H9 (cell line): ENCODE measurements at regions not wholly inside any gene's neighbourhood (a gene's known extent, or its start where the extent isn't known, plus 50 kb on each side); places are given as distances from the start of the nearest gene placed in this dataset.

Experiments
- DNase-seq: peaks from one replicate; pipeline ENCODE4 v3.0.0-alpha.2; 2017
- H2AFZ ChIP-seq: one replicate; pipeline ENCODE4 v1.6.1; 2013; ENCODE audit warnings: mild to moderate bottlenecking, low read length, control low read depth, moderate library complexity
- H2AK5ac ChIP-seq: 2 replicates; pipeline ENCODE4 v1.6.1; 2013; ENCODE audit warnings: low read length, control low read depth, mixed read lengths; ENCODE audit not compliant: insufficient read length
- H2BK120ac ChIP-seq: one replicate; pipeline ENCODE4 v1.6.1; 2013; ENCODE audit warnings: low read depth, mild to moderate bottlenecking, low read length, control low read depth, inconsistent platforms; ENCODE audit not compliant: poor library complexity, severe bottlenecking
- H2BK12ac ChIP-seq: 2 replicates; pipeline ENCODE4 v1.6.1; 2013; ENCODE audit warnings: low read length, control low read depth, mixed read lengths, low read depth; ENCODE audit not compliant: insufficient read length
- H2BK15ac ChIP-seq: 2 replicates; pipeline ENCODE4 v1.6.1; 2013; ENCODE audit warnings: low read depth, low read length, control low read depth
- H2BK20ac ChIP-seq: one replicate; pipeline ENCODE4 v1.6.1; 2013; ENCODE audit warnings: low read depth, mild to moderate bottlenecking, low read length, control low read depth, inconsistent platforms; ENCODE audit not compliant: poor library complexity, severe bottlenecking
- H2BK5ac ChIP-seq: 2 replicates; pipeline ENCODE4 v1.6.1; 2013; ENCODE audit warnings: low read length, control low read depth, mixed read lengths; ENCODE audit not compliant: insufficient read length
- H3K14ac ChIP-seq: 2 replicates; pipeline ENCODE4 v1.6.1; 2013; ENCODE audit warnings: low read length, control low read depth; ENCODE audit not compliant: insufficient read depth
- H3K18ac ChIP-seq: 2 replicates; pipeline ENCODE4 v1.6.1; 2013; ENCODE audit warnings: low read depth, mild to moderate bottlenecking, mixed read lengths, low read length, control low read depth; ENCODE audit not compliant: insufficient read length
- H3K23ac ChIP-seq: 2 replicates; pipeline ENCODE4 v1.6.1; 2013; ENCODE audit warnings: low read length, control low read depth, mixed read lengths, low read depth; ENCODE audit not compliant: insufficient read length
- H3K23me2 ChIP-seq: 2 replicates; pipeline ENCODE4 v1.6.1; 2013; ENCODE audit warnings: low read depth, mild to moderate bottlenecking, mixed read lengths, low read length, control low read depth; ENCODE audit not compliant: insufficient read length, poor library complexity, severe bottlenecking
- H3K27ac ChIP-seq: 2 replicates; pipeline ENCODE4 v1.5.1; 2013; ENCODE audit warnings: low read length, control low read depth, mixed read lengths, low read depth; ENCODE audit not compliant: insufficient read length
- H3K27me3 ChIP-seq: 2 replicates; pipeline ENCODE4 v1.6.1; 2013; ENCODE audit warnings: low read length, control low read depth, inconsistent platforms; ENCODE audit not compliant: insufficient read depth
- H3K4ac ChIP-seq: 2 replicates; pipeline ENCODE4 v1.6.1; 2013; ENCODE audit warnings: low read depth, mild to moderate bottlenecking, control low read depth, inconsistent platforms, low read length, moderate library complexity
- H3K4me1 ChIP-seq: 2 replicates; pipeline ENCODE4 v1.6.1; 2013; ENCODE audit warnings: low read length, control low read depth, inconsistent platforms; ENCODE audit not compliant: insufficient read depth
- H3K4me2 ChIP-seq: 2 replicates; pipeline ENCODE4 v1.6.1; 2013; ENCODE audit warnings: low read length, control low read depth, mixed read lengths; ENCODE audit not compliant: insufficient read length, insufficient read depth
- H3K56ac ChIP-seq: 2 replicates; pipeline ENCODE4 v1.6.1; 2013; ENCODE audit warnings: low read depth, mild to moderate bottlenecking, mixed read lengths, low read length, control low read depth; ENCODE audit not compliant: insufficient read length
- H3K79me1 ChIP-seq: 2 replicates; pipeline ENCODE4 v1.6.1; 2013; ENCODE audit warnings: low read depth, mild to moderate bottlenecking, moderate library complexity, low read length, control low read depth, inconsistent platforms; ENCODE audit not compliant: insufficient read depth, poor library complexity, severe bottlenecking
- H3K79me2 ChIP-seq: 2 replicates; pipeline ENCODE4 v1.6.1; 2013; ENCODE audit warnings: low read length, control low read depth, inconsistent platforms; ENCODE audit not compliant: insufficient read depth
- H3K9ac ChIP-seq: 2 replicates; pipeline ENCODE4 v1.6.1; 2013; ENCODE audit warnings: low read length, control low read depth, mixed read lengths; ENCODE audit not compliant: insufficient read length; ENCODE audit errors: extremely low read depth
- H3K9me3 ChIP-seq: one replicate; pipeline ENCODE4 v1.6.1; 2013; ENCODE audit warnings: low read depth, low read length, inconsistent platforms; ENCODE audit not compliant: control insufficient read depth
- H3T11ph ChIP-seq: one replicate; pipeline ENCODE4 v1.6.1; 2013; ENCODE audit warnings: mild to moderate bottlenecking, low read length, control low read depth, inconsistent platforms
- H4K20me1 ChIP-seq: one replicate; pipeline ENCODE4 v1.6.1; 2013; ENCODE audit not compliant: control insufficient read depth, insufficient read length, insufficient read depth
- H4K5ac ChIP-seq: 2 replicates; pipeline ENCODE4 v1.6.1; 2013; ENCODE audit warnings: low read depth, mild to moderate bottlenecking, mixed read lengths, low read length, control low read depth; ENCODE audit not compliant: insufficient read length
- H4K8ac ChIP-seq: replicated peaks from 2 replicates; pipeline ENCODE4 v1.6.1; 2013; ENCODE audit warnings: low read length, control low read depth, mixed read lengths, low read depth; ENCODE audit not compliant: insufficient read length
- H4K91ac ChIP-seq: 2 replicates; pipeline ENCODE4 v1.6.1; 2013; ENCODE audit warnings: low read depth, mild to moderate bottlenecking, moderate library complexity, mixed read lengths, low read length, control low read depth; ENCODE audit not compliant: insufficient read length
- H3K27ac Mint-ChIP-seq, 3 experiments: 2 replicates in 2 of 3; 3 replicates in 1 of 3; pipeline ENCODE4 v1.8.0; 2020 to 2021; ENCODE audit warnings: mixed read lengths in 3 of 3, mild to moderate bottlenecking in 1 of 3, moderate library complexity in 1 of 3
- H3K27me3 Mint-ChIP-seq: 2 replicates; pipeline ENCODE4 v1.8.0; 2021; ENCODE audit warnings: low read depth, mild to moderate bottlenecking, moderate library complexity, mixed read lengths
- H3K36me3 Mint-ChIP-seq, 3 experiments: 2 replicates in 2 of 3; 3 replicates in 1 of 3; pipeline ENCODE4 v1.8.0; 2020 to 2021; ENCODE audit warnings: low read depth in 3 of 3, mixed read lengths in 3 of 3; ENCODE audit not compliant: insufficient read depth in 1 of 3
- H3K4me1 Mint-ChIP-seq, 2 experiments: 2 replicates each; pipeline ENCODE4 v1.8.0; 2020; ENCODE audit warnings: mixed read lengths in 2 of 2
- H3K4me3 Mint-ChIP-seq, 2 experiments: 2 replicates in 1 of 2; 3 replicates in 1 of 2; pipeline ENCODE4 v1.8.0; 2020 to 2021; ENCODE audit warnings: mild to moderate bottlenecking in 2 of 2, mixed read lengths in 2 of 2, moderate library complexity in 1 of 2
- H3K9me3 Mint-ChIP-seq, 2 experiments: 2 replicates in 1 of 2; 3 replicates in 1 of 2; pipeline ENCODE4 v1.8.0; 2020; ENCODE audit warnings: mild to moderate bottlenecking in 2 of 2, mixed read lengths in 2 of 2, moderate library complexity in 1 of 2
- CTCF ChIP-seq: fragments of 200-600 bp; sonication (generic); conservative IDR thresholded peaks from 3 replicates; pipeline ENCODE4 v1.8.0; 2021; ENCODE audit warnings: antibody characterized with exemption, mild to moderate bottlenecking
- whole genome bisulfite sequencing: extraction: QIAGEN DNeasy Blood & Tissue Kit; methylation state at CpG from one replicate; pipeline ENCODE4 v1.1.7; 2013; ENCODE audit warnings: missing lambda C conversion rate, low lambda C conversion rate, mixed read lengths; ENCODE audit not compliant: insufficient read length; ENCODE audit errors: extremely low coverage; 5-methylcytosine and 5-hydroxymethylcytosine counted together

- no peak overlapping the region for H3K27ac ChIP-seq
- H3K79me2 ChIP-seq = no peaks in the 10 kb centered on the region
- H3K36me3 Mint-ChIP-seq = no peaks in the 10 kb centered on the region; a peak in 1 of 7 replicates
- no peak overlapping the region for H2BK20ac ChIP-seq
- H2AFZ ChIP-seq = no peak overlapping the region
- no peak overlapping the region for H3T11ph ChIP-seq
- no CpG with 5 or more reads among the region's 8 CpGs for WGBS
- H3K14ac ChIP-seq = no peak overlapping the region
- no peaks in the 10 kb centered on the region for H3K23me2 ChIP-seq
- H3K79me1 ChIP-seq = no peaks in the 10 kb centered on the region
- H3K9ac ChIP-seq = no peak overlapping the region
- H3K9me3 ChIP-seq = no peaks in the 10 kb centered on the region
- H3K9me3 Mint-ChIP-seq = peaks cover 0 to 6% of the 10 kb centered on the region in 2 experiments; a peak in 1 of 5 replicates
- peaks cover 11% of the 10 kb centered on the region for H3K27me3 Mint-ChIP-seq
- H4K5ac ChIP-seq = no peak overlapping the region
- no peak for DNase-seq
- H2BK120ac ChIP-seq = no peak overlapping the region
- no peak overlapping the region for H3K4me3 Mint-ChIP-seq
- H4K20me1 ChIP-seq = no peaks in the 10 kb centered on the region
- no peak overlapping the region for H2BK12ac ChIP-seq
- H3K4me2 ChIP-seq = no peak overlapping the region
- no peak overlapping the region for H2BK5ac ChIP-seq
- H4K8ac ChIP-seq = no peak overlapping the region
- H3K4me1 Mint-ChIP-seq = peaks cover 0 to 2% of the 10 kb centered on the region in 2 experiments; a peak in 1 of 4 replicates
- H3K23ac ChIP-seq = no peak overlapping the region
- H4K91ac ChIP-seq = no peak overlapping the region
- no peak overlapping the region for H2AK5ac ChIP-seq
- H3K18ac ChIP-seq = no peak overlapping the region
- no peaks in the 10 kb centered on the region for H3K4me1 ChIP-seq
- H3K27ac Mint-ChIP-seq = peak overlapping the region in 1 of 3 experiments; percentile 93; a peak in 1 of 7 replicates
- TF ChIP-seq CTCF = no peak
- no peak overlapping the region for H3K4ac ChIP-seq
- no peaks in the 10 kb centered on the region for H3K27me3 ChIP-seq
- no peak overlapping the region for H3K56ac ChIP-seq
- H2BK15ac ChIP-seq = no peak overlapping the region
Observed at GRCh38 chr20:43360016-43360415, 97.7 kb upstream of the SRSF6 start.
